ENCODE measurements at regions not wholly inside any gene's neighbourhood (a gene's known extent, or its start where the extent isn't known, plus 50 kb on each side); places are given as distances from the start of the nearest gene placed in this dataset.

DNA sequence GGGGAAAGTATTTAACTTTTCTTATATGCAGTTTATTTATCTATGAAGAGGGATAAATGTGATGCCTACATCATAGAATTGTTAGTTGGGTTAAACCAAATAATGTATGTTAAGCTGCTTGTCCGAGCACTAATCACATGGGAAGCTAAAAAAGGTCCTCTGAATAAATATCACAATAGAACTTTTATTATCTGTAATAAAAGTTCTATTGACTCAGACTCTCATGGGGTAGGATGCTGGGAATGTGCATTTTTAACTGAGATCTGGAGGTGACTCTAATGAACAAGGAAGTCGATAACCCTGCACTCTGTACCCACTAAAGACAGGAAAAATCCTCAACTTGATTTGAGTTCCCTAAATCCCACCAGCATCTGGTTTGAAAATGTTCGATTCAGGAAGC, 205.9 kb upstream of the IL12B start:
- TF ChIP-seq, protein P1, sequence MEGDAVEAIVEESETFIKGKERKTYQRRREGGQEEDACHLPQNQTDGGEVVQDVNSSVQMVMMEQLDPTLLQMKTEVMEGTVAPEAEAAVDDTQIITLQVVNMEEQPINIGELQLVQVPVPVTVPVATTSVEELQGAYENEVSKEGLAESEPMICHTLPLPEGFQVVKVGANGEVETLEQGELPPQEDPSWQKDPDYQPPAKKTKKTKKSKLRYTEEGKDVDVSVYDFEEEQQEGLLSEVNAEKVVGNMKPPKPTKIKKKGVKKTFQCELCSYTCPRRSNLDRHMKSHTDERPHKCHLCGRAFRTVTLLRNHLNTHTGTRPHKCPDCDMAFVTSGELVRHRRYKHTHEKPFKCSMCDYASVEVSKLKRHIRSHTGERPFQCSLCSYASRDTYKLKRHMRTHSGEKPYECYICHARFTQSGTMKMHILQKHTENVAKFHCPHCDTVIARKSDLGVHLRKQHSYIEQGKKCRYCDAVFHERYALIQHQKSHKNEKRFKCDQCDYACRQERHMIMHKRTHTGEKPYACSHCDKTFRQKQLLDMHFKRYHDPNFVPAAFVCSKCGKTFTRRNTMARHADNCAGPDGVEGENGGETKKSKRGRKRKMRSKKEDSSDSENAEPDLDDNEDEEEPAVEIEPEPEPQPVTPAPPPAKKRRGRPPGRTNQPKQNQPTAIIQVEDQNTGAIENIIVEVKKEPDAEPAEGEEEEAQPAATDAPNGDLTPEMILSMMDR (IDR thresholded peaks at IDR 0.05): no peak
- no peak for TF ChIP-seq POLR2A (IDR thresholded peaks at IDR 0.05)
- no peak for TF ChIP-seq POLR2AphosphoS5 (IDR thresholded peaks at IDR 0.05)

Measured in gastroesophageal sphincter (tissue), 3 donors.